Astrocyte (in vitro differentiated cells and primary cell): ENCODE measurements at regions not wholly inside any gene's neighbourhood (a gene's known extent, or its start where the extent isn't known, plus 50 kb on each side); places are given as distances from the start of the nearest gene placed in this dataset.

Experiments used
- DNase-seq: peaks from one replicate; pipeline ENCODE4 v3.0.0-alpha.2; 2010; ENCODE audit warnings: low read depth
- FAIRE-seq: peaks from 2 replicates; lab custom pipeline; 2011; peaks lifted over from hg19 to GRCh38; lab: Jason Lieb, UNC
- H2AFZ ChIP-seq: 2 replicates; pipeline ENCODE4 v1.6.0; 2012; ENCODE audit warnings: low read depth, low read length, inconsistent platforms
- H3K27ac ChIP-seq: 2 replicates; pipeline ENCODE4 v1.5.1; 2011; ENCODE audit warnings: low read depth, low read length, inconsistent platforms
- H3K27me3 ChIP-seq: 2 replicates; pipeline ENCODE4 v1.6.0; 2011; ENCODE audit warnings: low read length, inconsistent platforms; ENCODE audit not compliant: insufficient read depth
- H3K36me3 ChIP-seq: 2 replicates; pipeline ENCODE4 v1.5.1; 2011; ENCODE audit warnings: low read length, inconsistent platforms; ENCODE audit not compliant: insufficient read depth
- H3K4me1 ChIP-seq: 2 replicates; pipeline ENCODE4 v1.5.1; 2011; ENCODE audit warnings: low read length, inconsistent platforms; ENCODE audit not compliant: insufficient read depth
- H3K4me2 ChIP-seq: 2 replicates; pipeline ENCODE4 v1.6.0; 2012; ENCODE audit warnings: low read length, inconsistent platforms
- H3K4me3 ChIP-seq: 2 replicates; pipeline ENCODE4 v1.5.1; 2011; ENCODE audit warnings: low read depth, mild to moderate bottlenecking, low read length, inconsistent platforms; ENCODE audit not compliant: insufficient read depth
- H3K79me2 ChIP-seq: 2 replicates; pipeline ENCODE4 v1.6.0; 2012; ENCODE audit warnings: mild to moderate bottlenecking, low read length, inconsistent platforms; ENCODE audit not compliant: insufficient read depth
- H3K9ac ChIP-seq: 2 replicates; pipeline ENCODE4 v1.6.0; 2012; ENCODE audit warnings: mild to moderate bottlenecking, low read length, inconsistent platforms
- H3K9me3 ChIP-seq: 2 replicates; pipeline ENCODE4 v1.5.1; 2012; ENCODE audit warnings: low read depth, mild to moderate bottlenecking, low read length, inconsistent platforms; ENCODE audit not compliant: insufficient read depth
- H4K20me1 ChIP-seq: 2 replicates; pipeline ENCODE4 v1.6.0; 2012; ENCODE audit warnings: low read length, inconsistent platforms; ENCODE audit not compliant: insufficient read depth
- H3K27ac Mint-ChIP-seq: one replicate; pipeline ENCODE4 v1.8.0; 2021; ENCODE audit warnings: mild to moderate bottlenecking, mixed read lengths; ENCODE audit not compliant: unreplicated experiment
- H3K27me3 Mint-ChIP-seq: one replicate; pipeline ENCODE4 v1.8.0; 2021; ENCODE audit warnings: low read depth, mixed read lengths; ENCODE audit not compliant: unreplicated experiment
- H3K36me3 Mint-ChIP-seq: one replicate; pipeline ENCODE4 v1.8.0; 2021; ENCODE audit warnings: low read depth, mixed read lengths; ENCODE audit not compliant: unreplicated experiment
- H3K4me1 Mint-ChIP-seq: one replicate; pipeline ENCODE4 v1.8.0; 2021; ENCODE audit warnings: low read depth, mixed read lengths; ENCODE audit not compliant: unreplicated experiment
- H3K4me3 Mint-ChIP-seq: one replicate; pipeline ENCODE4 v1.8.0; 2021; ENCODE audit warnings: mild to moderate bottlenecking, moderate library complexity, mixed read lengths; ENCODE audit not compliant: unreplicated experiment
- H3K9me3 Mint-ChIP-seq: one replicate; pipeline ENCODE4 v1.8.0; 2021; ENCODE audit warnings: mild to moderate bottlenecking, mixed read lengths; ENCODE audit not compliant: unreplicated experiment
- EZH2 ChIP-seq: IDR thresholded peaks from 2 replicates; pipeline ENCODE4 v1.6.1; 2012; ENCODE audit warnings: mild to moderate bottlenecking, low read length, inconsistent platforms; ENCODE audit not compliant: insufficient read depth
- TF ChIP-seq, protein P1 (sequence below): IDR thresholded peaks from 2 replicates; pipeline ENCODE4 v1.5.1; 2011; ENCODE audit warnings: low read depth, mild to moderate bottlenecking, inconsistent platforms, low read length, moderate library complexity; ENCODE audit not compliant: insufficient read depth

- H3K4me1 Mint-ChIP-seq: peaks cover 31% of the 10 kb centered on the region
- Histone ChIP-seq H3K36me3 (no peaks in the 10 kb centered on the region), H3K9me3 (no peaks in the 10 kb centered on the region), H3K4me1 (peaks cover 23% of the 10 kb centered on the region), H3K79me2 (peaks cover 61% of the 10 kb centered on the region), H3K9ac (peak overlapping the region; percentile 82), H3K27me3 (no peaks in the 10 kb centered on the region), H3K4me2 (peak overlapping the region; percentile 81), H2AFZ (no peak overlapping the region), H3K4me3 (peak overlapping the region; percentile 55), H4K20me1 (no peaks in the 10 kb centered on the region), H3K27ac (peak overlapping the region; percentile 86)
- peak overlapping the region; percentile 74 for H3K4me3 Mint-ChIP-seq
- no peak for FAIRE-seq
- TF ChIP-seq, protein P1, sequence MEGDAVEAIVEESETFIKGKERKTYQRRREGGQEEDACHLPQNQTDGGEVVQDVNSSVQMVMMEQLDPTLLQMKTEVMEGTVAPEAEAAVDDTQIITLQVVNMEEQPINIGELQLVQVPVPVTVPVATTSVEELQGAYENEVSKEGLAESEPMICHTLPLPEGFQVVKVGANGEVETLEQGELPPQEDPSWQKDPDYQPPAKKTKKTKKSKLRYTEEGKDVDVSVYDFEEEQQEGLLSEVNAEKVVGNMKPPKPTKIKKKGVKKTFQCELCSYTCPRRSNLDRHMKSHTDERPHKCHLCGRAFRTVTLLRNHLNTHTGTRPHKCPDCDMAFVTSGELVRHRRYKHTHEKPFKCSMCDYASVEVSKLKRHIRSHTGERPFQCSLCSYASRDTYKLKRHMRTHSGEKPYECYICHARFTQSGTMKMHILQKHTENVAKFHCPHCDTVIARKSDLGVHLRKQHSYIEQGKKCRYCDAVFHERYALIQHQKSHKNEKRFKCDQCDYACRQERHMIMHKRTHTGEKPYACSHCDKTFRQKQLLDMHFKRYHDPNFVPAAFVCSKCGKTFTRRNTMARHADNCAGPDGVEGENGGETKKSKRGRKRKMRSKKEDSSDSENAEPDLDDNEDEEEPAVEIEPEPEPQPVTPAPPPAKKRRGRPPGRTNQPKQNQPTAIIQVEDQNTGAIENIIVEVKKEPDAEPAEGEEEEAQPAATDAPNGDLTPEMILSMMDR: no peak
- TF ChIP-seq EZH2: no peak
- H3K36me3 Mint-ChIP-seq: no peaks in the 10 kb centered on the region
- no peaks in the 10 kb centered on the region for H3K9me3 Mint-ChIP-seq
- H3K27ac Mint-ChIP-seq: peak overlapping the region; percentile 93
- no peaks in the 10 kb centered on the region for H3K27me3 Mint-ChIP-seq
- peak; percentile 47 for DNase-seq
These were observed 108.2 kb upstream of the IFNE start for GRCh38 chr9:21590058-21590996.

DNA sequence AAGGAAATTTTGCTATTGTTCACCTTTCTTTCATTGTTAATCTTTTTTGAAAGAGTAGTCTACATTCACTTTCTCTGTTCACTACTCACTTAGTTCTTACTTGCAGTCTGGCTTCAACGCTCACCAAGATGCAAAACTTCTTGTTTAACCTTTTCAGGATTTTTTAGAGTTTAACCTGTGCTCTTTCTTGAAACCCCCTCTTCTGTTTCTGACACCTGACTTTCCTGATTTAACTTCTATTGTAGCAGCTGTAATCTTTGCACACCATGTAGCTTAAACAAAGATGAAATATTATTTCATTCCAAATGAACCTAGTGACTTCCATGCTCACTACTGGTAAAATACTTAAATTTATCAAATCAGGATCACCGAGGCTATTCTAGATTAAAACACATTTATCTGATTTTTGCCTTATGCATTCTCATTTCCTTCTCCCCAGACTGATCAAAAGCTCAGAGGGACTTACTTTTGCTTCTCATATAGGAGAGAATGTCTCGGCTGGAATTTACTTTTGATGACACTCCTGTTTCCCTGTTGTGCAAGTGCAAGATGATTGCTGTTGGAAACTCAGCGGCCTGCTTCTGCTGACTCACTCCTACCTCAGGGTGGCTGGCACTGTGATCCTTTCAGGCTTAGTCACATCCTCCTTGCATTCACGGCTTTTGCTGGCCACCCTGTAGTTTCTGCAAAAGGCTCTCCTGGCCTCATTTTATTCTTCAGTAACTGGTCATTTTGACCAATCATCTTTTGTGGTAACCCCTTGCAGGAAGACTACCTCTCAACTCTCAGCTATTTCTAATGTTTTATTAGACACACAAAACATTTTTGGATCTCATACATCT is 109.3 kb upstream of the IFNE start:
- Histone ChIP-seq H3K4me3 (peak overlapping the region; percentile 55), H4K20me1 (no peaks in the 10 kb centered on the region), H3K4me2 (peak overlapping the region; percentile 81), H3K36me3 (no peaks in the 10 kb centered on the region), H3K27me3 (no peaks in the 10 kb centered on the region), H3K79me2 (peaks cover 50% of the 10 kb centered on the region), H3K4me1 (peaks cover 23% of the 10 kb centered on the region), H3K27ac (peak overlapping the region; percentile 86), H3K9ac (peak overlapping the region; percentile 82), H2AFZ (no peak overlapping the region), H3K9me3 (no peaks in the 10 kb centered on the region)
- FAIRE-seq (peak; percentile 100), DNase-seq (peak; percentile 99)
- peaks cover 34% of the 10 kb centered on the region for H3K4me1 Mint-ChIP-seq
- TF ChIP-seq, protein P1: no peak
- no peak for TF ChIP-seq EZH2
- no peaks in the 10 kb centered on the region for H3K27me3 Mint-ChIP-seq
- no peaks in the 10 kb centered on the region for H3K9me3 Mint-ChIP-seq
- H3K36me3 Mint-ChIP-seq: no peaks in the 10 kb centered on the region
- H3K27ac Mint-ChIP-seq: peak overlapping the region; percentile 93
- peak overlapping the region; percentile 74 for H3K4me3 Mint-ChIP-seq
